Duodenal mucosa (tissue), 2 donors: ENCODE measurements at regions not wholly inside any gene's neighbourhood (a gene's known extent, or its start where the extent isn't known, plus 50 kb on each side); places are given as distances from the start of the nearest gene placed in this dataset.

Experiments
- H3K27ac ChIP-seq: one replicate; pipeline ENCODE4 v1.7.0; 2013; ENCODE audit warnings: low read depth, low read length
- H3K27me3 ChIP-seq, 2 donors: one replicate each; pipeline ENCODE4 v1.7.0; 2013; ENCODE audit warnings: low read length in 2 of 2, control low read depth in 1 of 2; ENCODE audit not compliant: insufficient read depth in 2 of 2, control insufficient read depth in 1 of 2
- H3K36me3 ChIP-seq, 2 donors: one replicate each; pipeline ENCODE4 v1.7.0; 2013; ENCODE audit warnings: low read length in 2 of 2, control low read depth in 1 of 2; ENCODE audit not compliant: insufficient read depth in 2 of 2, control insufficient read depth in 1 of 2
- H3K4me1 ChIP-seq, 2 donors: one replicate each; pipeline ENCODE4 v1.7.0; 2013; ENCODE audit warnings: low read length in 2 of 2, control low read depth in 1 of 2; ENCODE audit not compliant: insufficient read depth in 2 of 2, control insufficient read depth in 1 of 2
- H3K4me3 ChIP-seq, 2 donors: one replicate each; pipeline ENCODE4 v1.7.0; 2013; ENCODE audit warnings: low read length in 2 of 2, low read depth in 1 of 2
- H3K9ac ChIP-seq, 2 donors: one replicate each; pipeline ENCODE4 v1.7.0; 2013; ENCODE audit warnings: low read length in 2 of 2, low read depth in 1 of 2
- H3K9me3 ChIP-seq, 2 donors: one replicate each; pipeline ENCODE4 v1.7.0; 2013; ENCODE audit warnings: low read length in 2 of 2, control low read depth in 1 of 2; ENCODE audit not compliant: control insufficient read depth in 1 of 2

- Histone ChIP-seq H3K9ac (no peak overlapping the region), H3K4me3 (no peak overlapping the region), H3K36me3 (no peaks in the 10 kb centered on the region), H3K9me3 (no peaks in the 10 kb centered on the region), H3K4me1 (no peaks in the 10 kb centered on the region), H3K27me3 (peaks cover 0 to 11% of the 10 kb centered on the region in 2 donors), H3K27ac (no peak overlapping the region)
Observed at GRCh38 chr17:45648642-45649041, 135.5 kb upstream of the CRHR1 start.

- Histone ChIP-seq H3K4me3 (no peak overlapping the region), H3K9me3 (no peaks in the 10 kb centered on the region), H3K27ac (no peak overlapping the region), H3K36me3 (no peaks in the 10 kb centered on the region), H3K4me1 (no peaks in the 10 kb centered on the region), H3K27me3 (peaks cover 0 to 11% of the 10 kb centered on the region in 2 donors), H3K9ac (no peak overlapping the region)
Observed at GRCh38 chr17:45649796-45650195, 134.3 kb upstream of the CRHR1 start.

- Histone ChIP-seq H3K9ac (no peak overlapping the region), H3K36me3 (no peaks in the 10 kb centered on the region), H3K4me3 (no peak overlapping the region), H3K27ac (no peak overlapping the region), H3K4me1 (no peaks in the 10 kb centered on the region), H3K9me3 (no peaks in the 10 kb centered on the region), H3K27me3 (peaks cover 0 to 6% of the 10 kb centered on the region in 2 donors)
Observed at GRCh38 chr17:45650561-45650960, 133.6 kb upstream of the CRHR1 start.

DNA sequence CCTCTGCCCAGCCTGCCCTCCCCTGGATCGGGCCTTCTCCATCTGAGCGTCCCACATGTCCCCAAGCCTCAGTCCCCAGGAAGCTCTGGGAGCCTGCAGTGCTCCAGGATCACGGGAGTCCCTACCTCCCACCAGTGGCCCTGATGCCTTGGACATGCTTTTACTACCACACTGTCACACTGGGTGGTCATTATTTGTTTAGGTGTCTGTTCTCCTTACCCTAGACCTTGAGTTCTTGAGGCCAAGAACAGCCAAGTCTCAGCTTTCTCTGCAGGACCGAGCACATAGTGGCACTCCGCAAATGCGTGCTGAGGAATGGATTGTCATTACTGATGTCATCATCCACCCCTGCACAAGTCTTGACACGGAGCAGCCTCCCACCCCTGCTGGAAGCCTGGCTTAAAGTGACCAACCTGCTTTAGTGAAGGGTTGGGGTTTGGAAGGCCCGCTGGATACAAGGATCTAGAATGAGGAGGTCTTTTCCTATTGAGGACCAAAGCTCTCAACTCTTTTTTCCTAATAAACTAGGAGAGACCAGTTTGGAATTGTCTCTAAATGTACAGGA is 132.9 kb upstream of the CRHR1 start:
- Histone ChIP-seq H3K27ac (no peak overlapping the region), H3K9ac (no peak overlapping the region), H3K27me3 (peaks cover 0 to 3% of the 10 kb centered on the region in 2 donors), H3K4me3 (no peak overlapping the region), H3K9me3 (no peaks in the 10 kb centered on the region), H3K36me3 (no peaks in the 10 kb centered on the region), H3K4me1 (no peaks in the 10 kb centered on the region)

DNA sequence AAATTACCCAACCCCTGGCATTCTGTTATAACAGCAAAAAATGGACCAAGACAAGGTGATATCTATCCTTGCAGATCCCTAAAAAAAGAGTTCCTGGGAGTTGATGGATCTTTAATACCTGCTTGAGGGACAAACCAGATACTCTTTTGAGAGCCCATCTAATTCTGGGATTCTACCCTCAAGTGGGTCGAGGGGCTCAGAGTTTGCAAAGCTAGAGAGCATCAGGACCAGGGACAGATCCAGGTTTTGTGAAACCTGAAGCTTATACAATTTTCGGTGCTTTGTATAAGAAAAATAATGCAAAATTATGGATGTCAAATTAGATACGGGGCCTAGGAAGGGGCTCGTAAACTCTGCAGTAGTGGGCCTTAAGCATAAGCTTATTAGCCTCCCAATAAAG is 130.5 kb upstream of the CRHR1 start:
- no peaks in the 10 kb centered on the region for H3K9me3 ChIP-seq
- H3K9ac ChIP-seq, result no peak overlapping the region
- no peaks in the 10 kb centered on the region for H3K27me3 ChIP-seq
- no peak overlapping the region for H3K27ac ChIP-seq
- no peaks in the 10 kb centered on the region for H3K36me3 ChIP-seq
- H3K4me1 ChIP-seq, result no peaks in the 10 kb centered on the region
- no peak overlapping the region for H3K4me3 ChIP-seq

DNA sequence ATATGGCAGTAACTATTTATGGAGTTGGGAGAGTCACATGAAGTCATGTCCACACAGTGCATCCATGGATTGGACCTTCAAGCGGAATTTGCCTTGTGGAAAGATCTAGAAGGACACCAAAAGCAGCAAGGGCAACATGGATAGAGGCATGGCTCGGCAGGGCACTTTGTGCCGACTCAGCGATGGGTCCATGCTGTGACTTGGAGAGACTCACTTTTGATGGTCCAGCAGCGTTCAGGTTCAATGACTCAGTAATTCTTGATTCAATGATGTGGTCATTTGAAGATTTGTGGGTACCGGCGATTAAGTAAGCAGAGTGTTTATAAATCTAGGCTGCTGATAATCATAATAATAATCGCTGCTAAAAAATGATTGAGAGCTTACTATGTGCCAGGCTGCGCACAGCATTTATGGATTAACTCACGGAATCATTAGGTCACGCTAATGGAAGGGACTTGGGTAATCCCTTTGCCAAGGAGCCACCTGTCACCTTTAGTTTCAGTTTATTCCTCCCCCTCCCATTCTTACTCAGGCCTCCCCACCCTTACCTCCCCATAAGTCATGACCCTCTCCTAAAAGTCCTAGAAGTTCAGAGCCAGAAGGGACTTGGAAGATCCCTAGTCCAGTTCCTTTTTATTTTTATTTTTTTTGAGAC is 127.5 kb upstream of the CRHR1 start:
- H3K9me3 ChIP-seq, result no peaks in the 10 kb centered on the region
- no peak overlapping the region for H3K4me3 ChIP-seq
- H3K9ac ChIP-seq, result no peak overlapping the region
- H3K4me1 ChIP-seq, result no peaks in the 10 kb centered on the region
- H3K27ac ChIP-seq, result no peak overlapping the region
- no peaks in the 10 kb centered on the region for H3K36me3 ChIP-seq
- no peaks in the 10 kb centered on the region for H3K27me3 ChIP-seq

DNA sequence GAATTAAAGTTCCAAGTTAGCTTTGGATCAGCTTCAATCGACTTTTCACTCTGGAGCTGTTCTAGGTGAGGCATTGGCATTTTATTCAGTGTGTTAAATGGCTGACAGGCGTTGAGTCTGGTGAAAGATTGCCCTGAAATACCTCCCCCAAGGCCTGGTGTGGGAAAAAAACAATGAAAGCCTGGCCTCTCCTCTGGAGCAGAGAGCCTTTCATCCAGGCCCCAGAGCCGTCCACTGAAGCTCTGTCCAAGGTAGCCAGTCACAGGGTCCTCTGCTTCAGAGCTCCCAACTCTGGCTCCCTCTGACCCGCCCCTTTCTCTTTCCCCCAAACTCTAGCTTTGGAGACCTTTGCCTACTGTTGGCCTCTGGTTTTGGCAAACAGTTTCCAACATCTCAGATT is 123.6 kb upstream of the CRHR1 start:
- no peaks in the 10 kb centered on the region for H3K36me3 ChIP-seq
- H3K4me1 ChIP-seq, result no peaks in the 10 kb centered on the region
- no peak overlapping the region for H3K4me3 ChIP-seq
- no peaks in the 10 kb centered on the region for H3K27me3 ChIP-seq
- no peak overlapping the region for H3K27ac ChIP-seq
- no peak overlapping the region for H3K9ac ChIP-seq
- no peaks in the 10 kb centered on the region for H3K9me3 ChIP-seq

- H3K4me3 ChIP-seq, result no peak overlapping the region
- H3K36me3 ChIP-seq, result no peaks in the 10 kb centered on the region
- no peak overlapping the region for H3K9ac ChIP-seq
- H3K27me3 ChIP-seq, result no peaks in the 10 kb centered on the region
- no peak overlapping the region for H3K27ac ChIP-seq
- no peaks in the 10 kb centered on the region for H3K9me3 ChIP-seq
- no peaks in the 10 kb centered on the region for H3K4me1 ChIP-seq
Observed at GRCh38 chr17:45662432-45662831, 121.7 kb upstream of the CRHR1 start.

- Histone ChIP-seq H3K4me1 (no peaks in the 10 kb centered on the region), H3K9me3 (no peaks in the 10 kb centered on the region), H3K9ac (no peak overlapping the region), H3K4me3 (no peak overlapping the region), H3K36me3 (no peaks in the 10 kb centered on the region), H3K27me3 (no peaks in the 10 kb centered on the region), H3K27ac (no peak overlapping the region)
Observed at GRCh38 chr17:45663772-45664171, 120.3 kb upstream of the CRHR1 start.

- no peaks in the 10 kb centered on the region for H3K27me3 ChIP-seq
- no peaks in the 10 kb centered on the region for H3K4me1 ChIP-seq
- no peak overlapping the region for H3K27ac ChIP-seq
- H3K36me3 ChIP-seq, result no peaks in the 10 kb centered on the region
- no peaks in the 10 kb centered on the region for H3K9me3 ChIP-seq
- H3K4me3 ChIP-seq, result no peak overlapping the region
- no peak overlapping the region for H3K9ac ChIP-seq
Observed at GRCh38 chr17:45664921-45665320, 119.2 kb upstream of the CRHR1 start.
